GM21390 (cell line): ENCODE measurements at regions not wholly inside any gene's neighbourhood (a gene's known extent, or its start where the extent isn't known, plus 50 kb on each side); places are given as distances from the start of the nearest gene placed in this dataset.
"Not testable (repeated sequence)": the region's sequence is repeated elsewhere in the genome, so short reads cannot be mapped to it uniquely, and the experiment has no call there.

Experiments used
- ATAC-seq: cut with Tn5 transposase; IDR thresholded peaks from one replicate; pipeline ENCODE4 v1.9.1; 2021; ENCODE audit not compliant: unreplicated experiment

- ATAC-seq, result peak; percentile 62
Observed at GRCh38 chr10:61279400-61279799, 173.8 kb downstream of the TMEM26 start.

- ATAC-seq, result no peak
Observed at GRCh38 chr10:61278556-61278955, 174.6 kb downstream of the TMEM26 start.

- ATAC-seq, result no peak
Observed at GRCh38 chr10:61272781-61273180, 180.4 kb downstream of the TMEM26 start.

GRCh38 chr10:61271127-61271780, 181.9 kb downstream of the TMEM26 start:
- ATAC-seq, result no peak

GRCh38 chr10:61263518-61263917, 189.7 kb downstream of the TMEM26 start:
- ATAC-seq, result no peak

- ATAC-seq, result no peak
Observed at GRCh38 chr10:61262486-61263261, 190.5 kb downstream of the TMEM26 start.

- ATAC-seq, result no peak
Observed at GRCh38 chr10:61257956-61258496, 195.2 kb downstream of the TMEM26 start.

GRCh38 chr10:61257136-61257535, 196.0 kb downstream of the TMEM26 start:
- ATAC-seq, result no peak

- ATAC-seq, result not testable (repeated sequence)
Observed at GRCh38 chr10:61252326-61252725, 200.9 kb downstream of the TMEM26 start.

- ATAC-seq, result no peak
Observed at GRCh38 chr10:61251089-61251488, 202.1 kb downstream of the TMEM26 start.

GRCh38 chr10:61250131-61250530, 203.1 kb downstream of the TMEM26 start:
- ATAC-seq, result no peak

- ATAC-seq, result no peak
Observed at GRCh38 chr10:61248013-61248412, 205.2 kb downstream of the TMEM26 start.

- ATAC-seq, result no peak
Observed at GRCh38 chr10:61244261-61244775, 208.9 kb downstream of the TMEM26 start.

- ATAC-seq, result no peak
Observed at GRCh38 chr10:61232780-61233179, 220.4 kb downstream of the TMEM26 start.

- no peak for ATAC-seq
Observed at GRCh38 chr10:61225939-61226338, 227.2 kb downstream of the TMEM26 start.

- ATAC-seq, result no peak
Observed at GRCh38 chr10:61223576-61223975, 229.6 kb downstream of the TMEM26 start.

- ATAC-seq, result no peak
Observed at GRCh38 chr10:61219696-61220095, 233.5 kb downstream of the TMEM26 start.

GRCh38 chr10:61217851-61218565, 235.2 kb downstream of the TMEM26 start:
- ATAC-seq, result no peak

- ATAC-seq, result no peak
Observed at GRCh38 chr10:61215246-61215645, 237.9 kb downstream of the TMEM26 start.

- ATAC-seq, result no peak
Observed at GRCh38 chr10:61211468-61211867, 241.7 kb downstream of the TMEM26 start.

GRCh38 chr10:61197057-61197456, 253.1 kb upstream of the RHOBTB1 start:
- no peak for ATAC-seq
